ENCODE measurements at regions not wholly inside any gene's neighbourhood (a gene's known extent, or its start where the extent isn't known, plus 50 kb on each side); places are given as distances from the start of the nearest gene placed in this dataset.

GRCh38 chr3:41097896-41098496 is 101.3 kb upstream of the CTNNB1 start:
- no peak for DNase-seq (ENCODE audit: low read depth, low spot score)

GRCh38 chr3:41101231-41101630 is 98.1 kb upstream of the CTNNB1 start:
- DNase-seq (ENCODE audit: low read depth, low spot score), result no peak

- DNase-seq (ENCODE audit: low read depth, low spot score), result no peak
Observed at GRCh38 chr3:41102053-41102556, 97.2 kb upstream of the CTNNB1 start.

GRCh38 chr3:41102750-41103149 is 96.6 kb upstream of the CTNNB1 start:
- no peak for DNase-seq (ENCODE audit: low read depth, low spot score)

- no peak for DNase-seq (ENCODE audit: low read depth, low spot score)
Observed at GRCh38 chr3:41103200-41103599, 96.1 kb upstream of the CTNNB1 start.

- no peak for DNase-seq (ENCODE audit: low read depth, low spot score)
Observed at GRCh38 chr3:41104147-41104546, 95.2 kb upstream of the CTNNB1 start.

- DNase-seq (ENCODE audit: low read depth, low spot score), result no peak
Observed at GRCh38 chr3:41106691-41107090, 92.6 kb upstream of the CTNNB1 start.

GRCh38 chr3:41111011-41111410 is 88.3 kb upstream of the CTNNB1 start:
- no peak for DNase-seq (ENCODE audit: low read depth, low spot score)

- DNase-seq (ENCODE audit: low read depth, low spot score), result no peak
Observed at GRCh38 chr3:41112466-41112865, 86.8 kb upstream of the CTNNB1 start.

GRCh38 chr3:41115069-41115468 is 84.2 kb upstream of the CTNNB1 start:
- DNase-seq (ENCODE audit: low read depth, low spot score), result no peak

- no peak for DNase-seq (ENCODE audit: low read depth, low spot score)
Observed at GRCh38 chr3:41116851-41117250, 82.5 kb upstream of the CTNNB1 start.

GRCh38 chr3:41117398-41117870 is 81.9 kb upstream of the CTNNB1 start:
- DNase-seq (ENCODE audit: low read depth, low spot score), result peak; percentile 49

GRCh38 chr3:41118461-41119390 is 80.6 kb upstream of the CTNNB1 start:
- no peak for DNase-seq (ENCODE audit: low read depth, low spot score)

- no peak for DNase-seq (ENCODE audit: low read depth, low spot score)
Observed at GRCh38 chr3:41120460-41120859, 78.8 kb upstream of the CTNNB1 start.

- DNase-seq (ENCODE audit: low read depth, low spot score), result no peak
Observed at GRCh38 chr3:41125258-41125657, 74.0 kb upstream of the CTNNB1 start.

- DNase-seq (ENCODE audit: low read depth, low spot score), result no peak
Observed at GRCh38 chr3:41126472-41126871, 72.8 kb upstream of the CTNNB1 start.

- no peak for DNase-seq (ENCODE audit: low read depth, low spot score)
Observed at GRCh38 chr3:41126961-41127360, 72.3 kb upstream of the CTNNB1 start.

- DNase-seq (ENCODE audit: low read depth, low spot score), result no peak
Observed at GRCh38 chr3:41127414-41127813, 71.9 kb upstream of the CTNNB1 start.

GRCh38 chr3:41129731-41130130 is 69.6 kb upstream of the CTNNB1 start:
- DNase-seq (ENCODE audit: low read depth, low spot score), result no peak

GRCh38 chr3:41131224-41131623 is 68.1 kb upstream of the CTNNB1 start:
- DNase-seq (ENCODE audit: low read depth, low spot score), result no peak

- no peak for DNase-seq (ENCODE audit: low read depth, low spot score)
Observed at GRCh38 chr3:41137686-41138111, 61.6 kb upstream of the CTNNB1 start.

GRCh38 chr3:41138146-41138545 is 61.2 kb upstream of the CTNNB1 start:
- DNase-seq (ENCODE audit: low read depth, low spot score), result no peak

- no peak for DNase-seq (ENCODE audit: low read depth, low spot score)
Observed at GRCh38 chr3:41138601-41139000, 60.7 kb upstream of the CTNNB1 start.

Data from activated CD4-positive, CD25-positive, alpha-beta regulatory T cell treated with anti-CD3 and anti-CD28 coated beads, Interleukin-2, amount 50 U/mL, for 16 hours (primary cell).